COR-L47 (cell line): ENCODE measurements at regions not wholly inside any gene's neighbourhood (a gene's known extent, or its start where the extent isn't known, plus 50 kb on each side); places are given as distances from the start of the nearest gene placed in this dataset.

Experiments used
- DNase-seq: peaks from one replicate; lab custom pipeline; 2025; lab: John Stamatoyannopoulos, UW

- DNase-seq = no peak
These were observed 56.0 kb upstream of the OR13F1 start for GRCh38 chr9:104448036-104448435.
